Lower leg skin (tissue), 3 donors: ENCODE measurements at regions not wholly inside any gene's neighbourhood (a gene's known extent, or its start where the extent isn't known, plus 50 kb on each side); places are given as distances from the start of the nearest gene placed in this dataset.

Experiments used
- CTCF ChIP-seq, 3 donors: fragments of 450-650 bp; IDR thresholded peaks; one replicate each; pipeline ENCODE4 v1.5.1; 2016; ENCODE audit warnings: antibody characterized with exemption in 3 of 3, mild to moderate bottlenecking in 3 of 3, moderate library complexity in 2 of 3
- POLR2A ChIP-seq, 2 donors: fragments of 450-650 bp; IDR thresholded peaks; one replicate each; pipeline ENCODE4 v1.6.1; 2016 to 2017; ENCODE audit warnings: antibody characterized with exemption in 2 of 2, mild to moderate bottlenecking in 1 of 2, moderate library complexity in 1 of 2

GRCh38 chr10:108036265-108036664 lies 871.8 kb upstream of the SORCS1 start:
- TF ChIP-seq CTCF (IDR thresholded peaks at IDR 0.05), result no peak
- TF ChIP-seq POLR2A (IDR thresholded peaks at IDR 0.05), result no peak
